WTC11 (cell line): ENCODE measurements at regions not wholly inside any gene's neighbourhood (a gene's known extent, or its start where the extent isn't known, plus 50 kb on each side); places are given as distances from the start of the nearest gene placed in this dataset.

Experiments
- ATAC-seq: fragments of 200-7000 bp; cut with Tn5 transposase; 2 replicates; pipeline ENCODE4 v1.10.0; 2021; ENCODE audit warnings: mild to moderate bottlenecking, moderate library complexity
- CTCF ChIA-PET: fragments of 300-600 bp; sonication (Branson Sonifier 250); formaldehyde crosslinking; loops from one replicate; lab custom pipeline; 2021; ENCODE audit warnings: antibody characterized with exemption; lab: Charles Lee
- POLR2A ChIA-PET: fragments of 350-600 bp; sonication (Branson Sonifier 250); formaldehyde crosslinking; loops from one replicate; lab custom pipeline; 2021; ENCODE audit warnings: antibody characterized with exemption; lab: Charles Lee
- DNase-seq: peaks from one replicate; pipeline ENCODE4 v3.0.0; 2021; ENCODE audit warnings: low spot score
- H3K27ac Mint-ChIP-seq: 2 replicates; pipeline ENCODE4 v1.8.0; 2021; ENCODE audit warnings: mixed read lengths
- H3K27me3 Mint-ChIP-seq: 2 replicates; pipeline ENCODE4 v1.8.0; 2021; ENCODE audit warnings: low read depth, mild to moderate bottlenecking, moderate library complexity, mixed read lengths
- H3K36me3 Mint-ChIP-seq: 2 replicates; pipeline ENCODE4 v1.8.0; 2021; ENCODE audit warnings: mixed read lengths
- H3K4me1 Mint-ChIP-seq: 2 replicates; pipeline ENCODE4 v1.8.0; 2022; ENCODE audit warnings: mixed read lengths
- H3K4me3 Mint-ChIP-seq: 2 replicates; pipeline ENCODE4 v1.8.0; 2021; ENCODE audit warnings: mild to moderate bottlenecking, moderate library complexity, mixed read lengths
- H3K9me3 Mint-ChIP-seq: 2 replicates; pipeline ENCODE4 v1.8.0; 2021; ENCODE audit warnings: mixed read lengths
- ARID4B ChIP-seq: sonication (generic); formaldehyde crosslinking; IDR thresholded peaks from 2 replicates; pipeline ENCODE4 v1.8.0; 2023; ENCODE audit warnings: missing genetic modification reagents, mild to moderate bottlenecking, borderline replicate concordance
- ATF1 ChIP-seq: sonication (generic); formaldehyde crosslinking; IDR thresholded peaks from 2 replicates; pipeline ENCODE4 v1.8.1; 2023; ENCODE audit warnings: mild to moderate bottlenecking, moderate library complexity, missing genetic modification reagents
- CBFB ChIP-seq: sonication (generic); formaldehyde crosslinking; IDR thresholded peaks from 2 replicates; pipeline ENCODE4 v1.8.1; 2022; ENCODE audit warnings: mild to moderate bottlenecking, low read depth, missing genetic modification reagents
- CREM ChIP-seq: sonication (generic); formaldehyde crosslinking; IDR thresholded peaks from 2 replicates; pipeline ENCODE4 v1.8.1; 2022; ENCODE audit warnings: mild to moderate bottlenecking, missing genetic modification reagents, moderate library complexity
- FOXP4 ChIP-seq: sonication (generic); formaldehyde crosslinking; IDR thresholded peaks from 2 replicates; pipeline ENCODE4 v1.8.0; 2022; ENCODE audit warnings: mild to moderate bottlenecking, missing genetic modification reagents
- HMGXB4 ChIP-seq: sonication (generic); formaldehyde crosslinking; IDR thresholded peaks from 2 replicates; pipeline ENCODE4 v1.8.1; 2023; ENCODE audit warnings: mild to moderate bottlenecking, moderate library complexity, missing genetic modification reagents
- IRF2 ChIP-seq: sonication (generic); formaldehyde crosslinking; IDR thresholded peaks from 2 replicates; pipeline ENCODE4 v1.8.0; 2022; ENCODE audit warnings: low read depth, missing genetic modification reagents, borderline replicate concordance
- JUN ChIP-seq: sonication (generic); formaldehyde crosslinking; IDR thresholded peaks from 2 replicates; pipeline ENCODE4 v1.8.0; 2023; ENCODE audit warnings: mild to moderate bottlenecking, missing genetic modification reagents
- MAX ChIP-seq: sonication (generic); formaldehyde crosslinking; IDR thresholded peaks from 2 replicates; pipeline ENCODE4 v1.8.0; 2022; ENCODE audit warnings: mild to moderate bottlenecking, missing genetic modification reagents
- MXD4 ChIP-seq: fragments of 250-450 bp; sonication (Bioruptor Pico); IDR thresholded peaks from 2 replicates; pipeline ENCODE4 v1.8.0; 2021; ENCODE audit warnings: mild to moderate bottlenecking, moderate library complexity, borderline replicate concordance
- OVOL2 ChIP-seq: fragments of 250-450 bp; sonication (Bioruptor Pico); IDR thresholded peaks from 2 replicates; pipeline ENCODE4 v1.9.0; 2021; ENCODE audit warnings: mild to moderate bottlenecking, borderline replicate concordance
- PRRX2 ChIP-seq: fragments of 250-450 bp; sonication (Bioruptor Pico); IDR thresholded peaks from 2 replicates; pipeline ENCODE4 v1.8.0; 2021; ENCODE audit warnings: mild to moderate bottlenecking
- SMAD3 ChIP-seq: sonication (generic); formaldehyde crosslinking; IDR thresholded peaks from 2 replicates; pipeline ENCODE4 v1.8.0; 2022; ENCODE audit warnings: missing genetic modification reagents, mild to moderate bottlenecking, borderline replicate concordance
- ZNF423 ChIP-seq: fragments of 250-450 bp; sonication (Bioruptor Pico); IDR thresholded peaks from 2 replicates; pipeline ENCODE4 v2.1.2; 2022; ENCODE audit warnings: mild to moderate bottlenecking, moderate library complexity
- ZNF671 ChIP-seq: fragments of 250-450 bp; sonication (Bioruptor Pico); IDR thresholded peaks from 2 replicates; pipeline ENCODE4 v1.8.0; 2021; ENCODE audit warnings: mild to moderate bottlenecking
- TF ChIP-seq, protein P1 (sequence below): fragments of 250-450 bp; sonication (Bioruptor Pico); IDR thresholded peaks from 2 replicates; pipeline ENCODE4 v1.9.0; 2021; ENCODE audit warnings: mild to moderate bottlenecking, borderline replicate concordance
- TF ChIP-seq, protein P2 (sequence below): sonication (generic); formaldehyde crosslinking; IDR thresholded peaks from 2 replicates; pipeline ENCODE4 v1.8.1; 2023; ENCODE audit warnings: mild to moderate bottlenecking, missing genetic modification reagents, borderline replicate concordance
- TF ChIP-seq, protein P3 (sequence below): sonication (generic); formaldehyde crosslinking; IDR thresholded peaks from 2 replicates; pipeline ENCODE4 v1.8.0; 2022; ENCODE audit warnings: mild to moderate bottlenecking, missing genetic modification reagents

DNA sequence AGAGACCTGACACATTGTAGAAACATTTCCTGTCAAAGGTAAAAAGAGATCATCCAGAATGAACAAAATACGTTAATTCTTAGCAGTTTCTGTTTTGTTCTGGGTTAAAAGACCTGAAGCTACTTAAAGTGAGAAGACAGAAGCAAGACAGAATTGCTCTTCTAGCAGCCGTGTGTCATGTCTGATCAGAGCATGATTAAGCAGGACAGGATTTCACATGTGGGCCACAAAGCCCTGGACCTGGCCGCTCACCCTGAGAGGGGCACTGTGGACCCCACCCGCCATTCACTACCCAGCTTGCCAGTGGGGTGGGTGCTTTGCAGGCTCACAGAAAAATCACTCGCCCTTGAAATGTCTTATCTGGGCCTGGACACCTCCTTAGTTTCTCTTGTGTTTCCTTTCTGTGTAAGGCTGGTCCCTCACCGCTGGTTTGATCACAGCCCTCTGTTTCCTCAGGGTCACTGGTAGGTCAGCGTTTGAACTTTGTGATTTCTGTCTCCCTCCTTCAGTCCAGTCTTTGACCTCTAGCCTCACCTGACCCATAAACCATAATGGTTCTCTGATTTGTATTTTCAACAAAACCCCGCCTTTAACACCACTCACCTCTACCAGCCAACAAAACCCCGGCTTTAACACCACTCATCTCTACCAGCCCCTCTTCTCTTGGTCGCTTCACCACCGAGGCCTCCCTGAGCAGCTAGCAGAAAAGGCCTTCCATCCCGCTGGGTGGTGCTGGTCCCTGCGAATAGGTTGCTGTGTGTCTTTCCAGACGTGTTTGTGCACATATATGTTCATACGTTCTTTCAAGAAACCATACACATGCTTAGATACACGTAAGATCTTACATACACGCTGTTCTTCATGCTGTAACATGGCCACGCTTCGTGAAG is 185.0 kb downstream of the OR4M2 start:
- ATAC-seq = no peak
- no peak overlapping the region for H3K4me3 Mint-ChIP-seq
- H3K9me3 Mint-ChIP-seq = peaks cover 13% of the 10 kb centered on the region
- no peak overlapping the region for H3K27ac Mint-ChIP-seq
- CTCF ChIA-PET = no interaction called here
- H3K27me3 Mint-ChIP-seq = peaks cover 6% of the 10 kb centered on the region
- no peak for DNase-seq
- H3K4me1 Mint-ChIP-seq = no peaks in the 10 kb centered on the region
- H3K36me3 Mint-ChIP-seq = peaks cover 17% of the 10 kb centered on the region
- POLR2A ChIA-PET = no interaction called here
- TF ChIP-seq, protein P1, sequence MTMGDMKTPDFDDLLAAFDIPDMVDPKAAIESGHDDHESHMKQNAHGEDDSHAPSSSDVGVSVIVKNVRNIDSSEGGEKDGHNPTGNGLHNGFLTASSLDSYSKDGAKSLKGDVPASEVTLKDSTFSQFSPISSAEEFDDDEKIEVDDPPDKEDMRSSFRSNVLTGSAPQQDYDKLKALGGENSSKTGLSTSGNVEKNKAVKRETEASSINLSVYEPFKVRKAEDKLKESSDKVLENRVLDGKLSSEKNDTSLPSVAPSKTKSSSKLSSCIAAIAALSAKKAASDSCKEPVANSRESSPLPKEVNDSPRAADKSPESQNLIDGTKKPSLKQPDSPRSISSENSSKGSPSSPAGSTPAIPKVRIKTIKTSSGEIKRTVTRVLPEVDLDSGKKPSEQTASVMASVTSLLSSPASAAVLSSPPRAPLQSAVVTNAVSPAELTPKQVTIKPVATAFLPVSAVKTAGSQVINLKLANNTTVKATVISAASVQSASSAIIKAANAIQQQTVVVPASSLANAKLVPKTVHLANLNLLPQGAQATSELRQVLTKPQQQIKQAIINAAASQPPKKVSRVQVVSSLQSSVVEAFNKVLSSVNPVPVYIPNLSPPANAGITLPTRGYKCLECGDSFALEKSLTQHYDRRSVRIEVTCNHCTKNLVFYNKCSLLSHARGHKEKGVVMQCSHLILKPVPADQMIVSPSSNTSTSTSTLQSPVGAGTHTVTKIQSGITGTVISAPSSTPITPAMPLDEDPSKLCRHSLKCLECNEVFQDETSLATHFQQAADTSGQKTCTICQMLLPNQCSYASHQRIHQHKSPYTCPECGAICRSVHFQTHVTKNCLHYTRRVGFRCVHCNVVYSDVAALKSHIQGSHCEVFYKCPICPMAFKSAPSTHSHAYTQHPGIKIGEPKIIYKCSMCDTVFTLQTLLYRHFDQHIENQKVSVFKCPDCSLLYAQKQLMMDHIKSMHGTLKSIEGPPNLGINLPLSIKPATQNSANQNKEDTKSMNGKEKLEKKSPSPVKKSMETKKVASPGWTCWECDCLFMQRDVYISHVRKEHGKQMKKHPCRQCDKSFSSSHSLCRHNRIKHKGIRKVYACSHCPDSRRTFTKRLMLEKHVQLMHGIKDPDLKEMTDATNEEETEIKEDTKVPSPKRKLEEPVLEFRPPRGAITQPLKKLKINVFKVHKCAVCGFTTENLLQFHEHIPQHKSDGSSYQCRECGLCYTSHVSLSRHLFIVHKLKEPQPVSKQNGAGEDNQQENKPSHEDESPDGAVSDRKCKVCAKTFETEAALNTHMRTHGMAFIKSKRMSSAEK (CRISPR knock-in tag) = no peak
- TF ChIP-seq MXD4 (CRISPR knock-in tag) = no peak
- TF ChIP-seq ZNF671 = no peak
- TF ChIP-seq, protein P2, sequence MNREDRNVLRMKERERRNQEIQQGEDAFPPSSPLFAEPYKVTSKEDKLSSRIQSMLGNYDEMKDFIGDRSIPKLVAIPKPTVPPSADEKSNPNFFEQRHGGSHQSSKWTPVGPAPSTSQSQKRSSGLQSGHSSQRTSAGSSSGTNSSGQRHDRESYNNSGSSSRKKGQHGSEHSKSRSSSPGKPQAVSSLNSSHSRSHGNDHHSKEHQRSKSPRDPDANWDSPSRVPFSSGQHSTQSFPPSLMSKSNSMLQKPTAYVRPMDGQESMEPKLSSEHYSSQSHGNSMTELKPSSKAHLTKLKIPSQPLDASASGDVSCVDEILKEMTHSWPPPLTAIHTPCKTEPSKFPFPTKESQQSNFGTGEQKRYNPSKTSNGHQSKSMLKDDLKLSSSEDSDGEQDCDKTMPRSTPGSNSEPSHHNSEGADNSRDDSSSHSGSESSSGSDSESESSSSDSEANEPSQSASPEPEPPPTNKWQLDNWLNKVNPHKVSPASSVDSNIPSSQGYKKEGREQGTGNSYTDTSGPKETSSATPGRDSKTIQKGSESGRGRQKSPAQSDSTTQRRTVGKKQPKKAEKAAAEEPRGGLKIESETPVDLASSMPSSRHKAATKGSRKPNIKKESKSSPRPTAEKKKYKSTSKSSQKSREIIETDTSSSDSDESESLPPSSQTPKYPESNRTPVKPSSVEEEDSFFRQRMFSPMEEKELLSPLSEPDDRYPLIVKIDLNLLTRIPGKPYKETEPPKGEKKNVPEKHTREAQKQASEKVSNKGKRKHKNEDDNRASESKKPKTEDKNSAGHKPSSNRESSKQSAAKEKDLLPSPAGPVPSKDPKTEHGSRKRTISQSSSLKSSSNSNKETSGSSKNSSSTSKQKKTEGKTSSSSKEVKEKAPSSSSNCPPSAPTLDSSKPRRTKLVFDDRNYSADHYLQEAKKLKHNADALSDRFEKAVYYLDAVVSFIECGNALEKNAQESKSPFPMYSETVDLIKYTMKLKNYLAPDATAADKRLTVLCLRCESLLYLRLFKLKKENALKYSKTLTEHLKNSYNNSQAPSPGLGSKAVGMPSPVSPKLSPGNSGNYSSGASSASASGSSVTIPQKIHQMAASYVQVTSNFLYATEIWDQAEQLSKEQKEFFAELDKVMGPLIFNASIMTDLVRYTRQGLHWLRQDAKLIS (CRISPR knock-in tag) = no peak
- no peak for TF ChIP-seq CREM
- no peak for TF ChIP-seq MAX (CRISPR knock-in tag)
- TF ChIP-seq CBFB = no peak
- TF ChIP-seq JUN = no peak
- TF ChIP-seq ARID4B (CRISPR knock-in tag) = no peak
- no peak for TF ChIP-seq ZNF423 (CRISPR knock-in tag)
- no peak for TF ChIP-seq SMAD3
- no peak for TF ChIP-seq ATF1 (CRISPR knock-in tag)
- no peak for TF ChIP-seq FOXP4 (CRISPR knock-in tag)
- no peak for TF ChIP-seq OVOL2
- TF ChIP-seq PRRX2 (CRISPR knock-in tag) = no peak
- no peak for TF ChIP-seq HMGXB4
- TF ChIP-seq IRF2 = no peak
- TF ChIP-seq, protein P3, sequence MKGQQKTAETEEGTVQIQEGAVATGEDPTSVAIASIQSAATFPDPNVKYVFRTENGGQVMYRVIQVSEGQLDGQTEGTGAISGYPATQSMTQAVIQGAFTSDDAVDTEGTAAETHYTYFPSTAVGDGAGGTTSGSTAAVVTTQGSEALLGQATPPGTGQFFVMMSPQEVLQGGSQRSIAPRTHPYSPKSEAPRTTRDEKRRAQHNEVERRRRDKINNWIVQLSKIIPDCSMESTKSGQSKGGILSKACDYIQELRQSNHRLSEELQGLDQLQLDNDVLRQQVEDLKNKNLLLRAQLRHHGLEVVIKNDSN = no peak
